ENCODE measurements at regions not wholly inside any gene's neighbourhood (a gene's known extent, or its start where the extent isn't known, plus 50 kb on each side); places are given as distances from the start of the nearest gene placed in this dataset.

GRCh38 chr3:176526942-176527341 is 670.3 kb downstream of the TBL1XR1 start:
- no peak for DNase-seq (ENCODE audit: low spot score)
- no TSS peak for BruUV-seq (replicated peaks)
- H3K36me3 ChIP-seq (ENCODE audit: insufficient read depth, low read length) = no peaks in the 10 kb centered on the region
- H3K27ac ChIP-seq (ENCODE audit: low read depth, low read length, poor library complexity, severe bottlenecking) = no peak overlapping the region
- H3K9me2 ChIP-seq (ENCODE audit: insufficient read depth, low read length) = no peaks in the 10 kb centered on the region
- no peaks in the 10 kb centered on the region for H3K79me2 ChIP-seq (ENCODE audit: insufficient read depth, low read depth, low read length)
- no peaks in the 10 kb centered on the region for H3K4me1 ChIP-seq (ENCODE audit: insufficient read depth, low read length, poor library complexity, severe bottlenecking)
- no peak for TF ChIP-seq EZH2phosphoT487 (IDR thresholded peaks at IDR 0.05; ENCODE audit: borderline replicate concordance, low read depth, low read length)
- TF ChIP-seq CTCF (conservative IDR thresholded peaks at IDR 0.05; ENCODE audit: low read length) = no peak
- intact Hi-C loops (cut with micrococcal nuclease; ENCODE audit: unreplicated experiment) = no loop called here
- no peaks in the 10 kb centered on the region for H4K20me1 ChIP-seq (ENCODE audit: insufficient read depth, low read length)
- ChIA-PET POLR2A (interaction anchor here (0.5 to 1.4 kb wide), 6 partner anchors 9 to 1564 kb away, joined by 3 to 4 read pairs (median 3); no protein-coding TSS in a partner anchor), CTCF (ENCODE audit: unreplicated experiment) (no interaction called here)
- H2AFZ ChIP-seq (ENCODE audit: low read length) = no peak overlapping the region
- H3K4me3 ChIP-seq (ENCODE audit: low read depth, low read length, poor library complexity, severe bottlenecking) = no peak overlapping the region
- no peaks in the 10 kb centered on the region for H3K9me3 ChIP-seq (ENCODE audit: low read length)
- no peak overlapping the region for H3K4me2 ChIP-seq (ENCODE audit: low read length)

- intact Hi-C loops (cut with micrococcal nuclease; ENCODE audit: unreplicated experiment) = no loop called here
- Histone ChIP-seq H3K27ac (ENCODE audit: low read depth, low read length, poor library complexity, severe bottlenecking) (no peak overlapping the region), H3K4me1 (ENCODE audit: insufficient read depth, low read length, poor library complexity, severe bottlenecking) (no peaks in the 10 kb centered on the region), H2AFZ (ENCODE audit: low read length) (no peak overlapping the region), H3K4me2 (ENCODE audit: low read length) (no peak overlapping the region), H3K36me3 (ENCODE audit: insufficient read depth, low read length) (no peaks in the 10 kb centered on the region), H3K9me2 (ENCODE audit: insufficient read depth, low read length) (no peaks in the 10 kb centered on the region), H3K4me3 (ENCODE audit: low read depth, low read length, poor library complexity, severe bottlenecking) (no peak overlapping the region), H4K20me1 (ENCODE audit: insufficient read depth, low read length) (no peaks in the 10 kb centered on the region), H3K79me2 (ENCODE audit: insufficient read depth, low read depth, low read length) (no peaks in the 10 kb centered on the region), H3K9me3 (ENCODE audit: low read length) (no peaks in the 10 kb centered on the region)
- BruUV-seq (replicated peaks) = no TSS peak
- no peak for DNase-seq (ENCODE audit: low spot score)
- ChIA-PET POLR2A (interaction anchor here (0.7 kb wide), 2 partner anchors 18 to 1414 kb away, joined by 3 read pairs; no protein-coding TSS in a partner anchor), CTCF (ENCODE audit: unreplicated experiment) (no interaction called here)
- no peak for TF ChIP-seq CTCF (conservative IDR thresholded peaks at IDR 0.05; ENCODE audit: low read length)
- no peak for TF ChIP-seq EZH2phosphoT487 (IDR thresholded peaks at IDR 0.05; ENCODE audit: borderline replicate concordance, low read depth, low read length)
Measured at GRCh38 chr3:176526225-176526624, 671.1 kb downstream of the TBL1XR1 start.

GRCh38 chr3:176523114-176523513 is 674.2 kb downstream of the TBL1XR1 start:
- no peaks in the 10 kb centered on the region for H3K4me1 ChIP-seq (ENCODE audit: insufficient read depth, low read length, poor library complexity, severe bottlenecking)
- intact Hi-C loops (cut with micrococcal nuclease; ENCODE audit: unreplicated experiment) = no loop called here
- no peak overlapping the region for H3K4me3 ChIP-seq (ENCODE audit: low read depth, low read length, poor library complexity, severe bottlenecking)
- H3K9me2 ChIP-seq (ENCODE audit: insufficient read depth, low read length) = no peaks in the 10 kb centered on the region
- H3K27ac ChIP-seq (ENCODE audit: low read depth, low read length, poor library complexity, severe bottlenecking) = no peak overlapping the region
- no peak overlapping the region for H3K4me2 ChIP-seq (ENCODE audit: low read length)
- no peaks in the 10 kb centered on the region for H3K79me2 ChIP-seq (ENCODE audit: insufficient read depth, low read depth, low read length)
- no peaks in the 10 kb centered on the region for H3K36me3 ChIP-seq (ENCODE audit: insufficient read depth, low read length)
- POLR2A ChIA-PET = no interaction called here
- CTCF ChIA-PET (ENCODE audit: unreplicated experiment) = no interaction called here
- H2AFZ ChIP-seq (ENCODE audit: low read length) = no peak overlapping the region
- DNase-seq (ENCODE audit: low spot score) = no peak
- H4K20me1 ChIP-seq (ENCODE audit: insufficient read depth, low read length) = no peaks in the 10 kb centered on the region
- no peaks in the 10 kb centered on the region for H3K9me3 ChIP-seq (ENCODE audit: low read length)
- no TSS peak for BruUV-seq (replicated peaks)
- no peak for TF ChIP-seq EZH2phosphoT487 (IDR thresholded peaks at IDR 0.05; ENCODE audit: borderline replicate concordance, low read depth, low read length)
- no peak for TF ChIP-seq CTCF (conservative IDR thresholded peaks at IDR 0.05; ENCODE audit: low read length)
